K562 (cell line): ENCODE measurements at regions not wholly inside any gene's neighbourhood (a gene's known extent, or its start where the extent isn't known, plus 50 kb on each side); places are given as distances from the start of the nearest gene placed in this dataset.

Experiments
- ATAC-seq: fragments of 200-7000 bp; cut with Tn5 transposase; 3 replicates; pipeline ENCODE4 v1.9.1; 2020; ENCODE audit warnings: moderate library complexity
- BruUV-seq: library from RNA; stranded (reverse); fragments of 400-500 nt; replicated peaks from 2 replicates; lab custom pipeline; 2021; lab: Mats Ljungman, UMichigan
- CTCF ChIA-PET: fragments of 300-600 bp; formaldehyde crosslinking; extraction: SDS; loops from one replicate; lab custom pipeline; 2021; ENCODE audit warnings: low intra/inter-chr PET ratio; lab: Yijun Ruan, JAX
- POLR2A ChIA-PET: fragments of 300-600, 350-650 bp; sonication (Branson Sonifier 250); formaldehyde crosslinking; extraction: SDS; loops from one replicate; lab custom pipeline; 2021; ENCODE audit warnings: antibody characterized with exemption, inconsistent platforms; lab: Yijun Ruan, JAX
- DNase-seq, 4 experiments: peaks; one replicate each; pipeline versions ENCODE4 v3.0.0 to v3.0.0-alpha.2; 2011 to 2018; ENCODE audit warnings: low spot score in 3 of 4, mixed read lengths in 3 of 4; ENCODE audit errors: extremely low read depth in 1 of 4
- FAIRE-seq: peaks from 2 replicates; lab custom pipeline; 2011; peaks lifted over from hg19 to GRCh38; lab: Jason Lieb, UNC
- H2AFZ ChIP-seq: 2 replicates; pipeline ENCODE4 v1.6.0; 2011; ENCODE audit warnings: low read depth, low read length, control low read depth, inconsistent platforms
- H3K27ac ChIP-seq: fragments of 200-600 bp; 3 replicates; pipeline ENCODE4 v1.8.0; 2011; ENCODE audit warnings: low read depth, mild to moderate bottlenecking, control low read depth, inconsistent platforms, low read length, moderate library complexity, mixed read lengths; ENCODE audit errors: extremely low read depth
- H3K27me3 ChIP-seq, 2 experiments: fragments of 300-600 bp in 1 of 2; 2 replicates in 1 of 2; 3 replicates in 1 of 2; pipeline versions ENCODE4 v1.6.0 to v1.8.0; 2011; ENCODE audit warnings: inconsistent platforms in 2 of 2, low read length in 2 of 2, mild to moderate bottlenecking in 1 of 2, mixed read lengths in 1 of 2, moderate library complexity in 1 of 2; ENCODE audit not compliant: control insufficient read depth in 2 of 2, insufficient read depth in 2 of 2
- H3K36me3 ChIP-seq: fragments of 300-600 bp; 3 replicates; pipeline ENCODE4 v1.8.0; 2011; ENCODE audit warnings: mild to moderate bottlenecking, low read length, inconsistent platforms; ENCODE audit not compliant: control insufficient read depth, insufficient read depth
- H3K4me1 ChIP-seq, 2 experiments: fragments of 200-600 bp in 1 of 2; replicated peaks in 1 of 2; 2 replicates in 1 of 2; 3 replicates in 1 of 2; pipeline versions ENCODE4 v1.5.1 to v1.8.0; 2011; ENCODE audit warnings: inconsistent platforms in 2 of 2, low read length in 2 of 2, mild to moderate bottlenecking in 1 of 2, mixed read lengths in 1 of 2, moderate library complexity in 1 of 2; ENCODE audit not compliant: control insufficient read depth in 2 of 2, insufficient read depth in 2 of 2
- H3K4me2 ChIP-seq: 2 replicates; pipeline ENCODE4 v1.6.1; 2011; ENCODE audit warnings: low read length, control low read depth, inconsistent platforms, mixed read lengths; ENCODE audit not compliant: insufficient read depth
- H3K4me3 ChIP-seq: fragments of 200-600 bp; sonication (generic), shearing (Covaris generic); 2 replicates; pipeline ENCODE4 v1.5.1; 2016; ENCODE audit warnings: control low read depth, inconsistent platforms
- H3K79me2 ChIP-seq: fragments of 200-600 bp; 3 replicates; pipeline ENCODE4 v1.8.0; 2011; ENCODE audit warnings: low read length, inconsistent platforms; ENCODE audit not compliant: control insufficient read depth, insufficient read depth
- H3K9ac ChIP-seq, 2 experiments: 2 replicates each; pipeline versions ENCODE4 v1.6.0 to v1.6.1; 2011; ENCODE audit warnings: low read depth in 2 of 2, low read length in 2 of 2, control low read depth in 1 of 2, inconsistent platforms in 1 of 2, mild to moderate bottlenecking in 1 of 2, mixed read lengths in 1 of 2; ENCODE audit not compliant: insufficient read depth in 1 of 2
- H3K9me1 ChIP-seq: one replicate; pipeline ENCODE4 v1.6.0; 2011; ENCODE audit warnings: inconsistent platforms, mild to moderate bottlenecking, low read length, moderate library complexity; ENCODE audit not compliant: control insufficient read depth, insufficient read depth
- H3K9me3 ChIP-seq: replicated peaks from 2 replicates; pipeline ENCODE4 v1.5.1; 2011; ENCODE audit warnings: low read depth, low read length, inconsistent platforms; ENCODE audit not compliant: control insufficient read depth, insufficient read depth
- H4K20me1 ChIP-seq: replicated peaks from 2 replicates; pipeline ENCODE4 v1.6.1; 2011; ENCODE audit warnings: low read length, inconsistent platforms, mixed read lengths; ENCODE audit not compliant: control insufficient read depth, insufficient read depth
- CBX2 ChIP-seq: fragments of 200-600 bp; sonication (generic); IDR thresholded peaks from one replicate; pipeline ENCODE4 v1.6.1; 2012; ENCODE audit warnings: mild to moderate bottlenecking, low read length, inconsistent platforms; ENCODE audit not compliant: insufficient read depth, poor library complexity, severe bottlenecking
- COPS2 ChIP-seq: fragments of 450-650 bp; conservative IDR thresholded peaks from 2 replicates; pipeline ENCODE4 v1.6.1; 2016; ENCODE audit warnings: mild to moderate bottlenecking, moderate library complexity
- HDGF ChIP-seq: fragments of 450-650 bp; IDR thresholded peaks from 2 replicates; pipeline ENCODE4 v1.6.1; 2016
- JUNB ChIP-seq: fragments of 450-650 bp; formaldehyde crosslinking; conservative IDR thresholded peaks from 2 replicates; pipeline ENCODE4 v1.4.0; 2020; ENCODE audit warnings: mild to moderate bottlenecking
- LARP7 ChIP-seq: fragments of 450-650 bp; IDR thresholded peaks from 2 replicates; pipeline ENCODE4 v1.6.1; 2016
- MEF2A ChIP-seq: IDR thresholded peaks from 2 replicates; pipeline ENCODE4 v1.6.1; 2011; ENCODE audit warnings: low read depth, mild to moderate bottlenecking, low read length, moderate library complexity; ENCODE audit not compliant: control insufficient read depth
- MYC ChIP-seq, 2 experiments: fragments of 250-450 bp in 1 of 2; sonication (Bioruptor Pico) in 1 of 2; IDR thresholded peaks; 2 replicates each; pipeline versions ENCODE4 v1.5.1 to v1.6.1; 2012 to 2021; ENCODE audit warnings: low read depth in 2 of 2, borderline replicate concordance in 1 of 2, improper control_type of control experiment in 1 of 2, low read length in 1 of 2, mild to moderate bottlenecking in 1 of 2, moderate library complexity in 1 of 2
- NFATC3 ChIP-seq: fragments of 450-650 bp; IDR thresholded peaks from 2 replicates; pipeline ENCODE4 v1.6.1; 2017; ENCODE audit warnings: mild to moderate bottlenecking
- NFXL1 ChIP-seq: fragments of 450-650 bp; formaldehyde crosslinking; IDR thresholded peaks from 2 replicates; pipeline ENCODE4 v1.4.0; 2021; ENCODE audit warnings: mild to moderate bottlenecking
- RBM22 ChIP-seq: fragments of 200-400 bp; formaldehyde crosslinking; IDR thresholded peaks from 2 replicates; pipeline ENCODE4 v1.6.1; 2018; ENCODE audit warnings: low read length, low read depth; ENCODE audit not compliant: poor library complexity, severe bottlenecking
- YY1 ChIP-seq, 3 experiments: IDR thresholded peaks; 2 replicates each; pipeline ENCODE4 v1.6.1; 2011; ENCODE audit warnings: low read length in 2 of 3, mild to moderate bottlenecking in 2 of 3, moderate library complexity in 2 of 3, borderline replicate concordance in 1 of 3, control low read depth in 1 of 3, low read depth in 1 of 3; ENCODE audit not compliant: insufficient read depth in 3 of 3, insufficient replicate concordance in 2 of 3, control insufficient read depth in 1 of 3, insufficient read length in 1 of 3; ENCODE audit errors: extremely low read depth in 1 of 3
- ZFX ChIP-seq: sonication (generic); formaldehyde crosslinking; IDR thresholded peaks from 2 replicates; pipeline ENCODE4 v1.8.0; 2022; ENCODE audit warnings: mild to moderate bottlenecking, missing genetic modification reagents, moderate library complexity
- ZNF121 ChIP-seq: sonication (generic); formaldehyde crosslinking; conservative IDR thresholded peaks from 2 replicates; pipeline ENCODE4 v1.8.0; 2022; ENCODE audit warnings: missing genetic modification reagents
- ZNF76 ChIP-seq: fragments of 250-450 bp; sonication (Bioruptor Pico); IDR thresholded peaks from 2 replicates; pipeline ENCODE4 v1.4.0; 2020; ENCODE audit warnings: mild to moderate bottlenecking, moderate library complexity, borderline replicate concordance
- WGBS: fragments of 100-300 bp; shearing (Covaris generic); methylation state at CpG from one replicate; pipeline ENCODE4 v1.1.6; 2016; ENCODE audit warnings: low coverage, mixed read lengths; ENCODE audit not compliant: insufficient coverage; ENCODE audit errors: missing lambda C conversion rate; 5-methylcytosine and 5-hydroxymethylcytosine counted together
- in situ Hi-C: fragments of 300-500 bp; cut with MboI; formaldehyde crosslinking; loops from 4 replicates; pipeline ENCODE4 v1.15.0; 2018; ENCODE audit warnings: inconsistent platforms, mixed read lengths
- intact Hi-C: fragments of 100-400 bp; cut with micrococcal nuclease; formaldehyde crosslinking; loops from 2 replicates; pipeline ENCODE4 v1.14.2; 2022
- TF ChIP-seq, protein P1 (sequence below): sonication (generic); formaldehyde crosslinking; IDR thresholded peaks from 2 replicates; pipeline ENCODE4 v1.8.1; 2022; ENCODE audit warnings: missing genetic modification reagents

DNA sequence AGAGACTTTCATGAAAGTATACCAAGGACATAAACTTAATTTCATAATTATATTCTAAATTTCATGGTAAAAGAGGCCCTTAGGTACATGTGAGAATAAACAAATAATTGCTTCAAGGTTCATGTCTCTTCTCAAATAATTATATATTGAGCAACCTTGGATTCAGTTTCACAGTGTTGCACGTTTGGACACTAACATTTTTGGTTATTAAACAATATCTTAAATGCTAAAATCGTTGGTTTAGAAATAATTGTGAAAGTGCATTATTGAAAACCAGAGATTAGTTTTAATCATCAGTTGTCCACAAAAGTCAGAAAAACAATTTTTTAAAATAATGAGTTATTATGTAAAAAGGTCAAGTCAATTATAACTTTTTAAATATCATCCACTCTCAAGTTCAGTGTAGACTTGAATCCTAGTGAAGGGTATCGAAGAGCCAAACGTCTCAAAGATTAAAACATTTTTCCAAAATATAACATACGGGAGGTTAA is 227.1 kb upstream of the DEFB112 start:
- FAIRE-seq (no peak), DNase-seq (no peak), ATAC-seq (no peak)
- no peak overlapping the region for H3K4me3 ChIP-seq
- no peaks in the 10 kb centered on the region for H3K36me3 ChIP-seq
- no peak overlapping the region for H3K9ac ChIP-seq
- H4K20me1 ChIP-seq: no peaks in the 10 kb centered on the region
- no peak overlapping the region for H3K27ac ChIP-seq
- no peaks in the 10 kb centered on the region for H3K79me2 ChIP-seq
- H3K4me2 ChIP-seq: no peak overlapping the region
- no peaks in the 10 kb centered on the region for H3K9me1 ChIP-seq
- no peak overlapping the region for H2AFZ ChIP-seq
- intact Hi-C loops: no loop called here
- no peaks in the 10 kb centered on the region; the same call in none of the 2 replicates for H3K9me3 ChIP-seq
- ChIA-PET CTCF (no interaction called here), POLR2A (no interaction called here)
- BruUV-seq: no TSS peak
- no peaks in the 10 kb centered on the region for H3K27me3 ChIP-seq
- no peaks in the 10 kb centered on the region for H3K4me1 ChIP-seq
- in situ Hi-C loops: no loop called here
- 0% methylated on average over 5 of the region's 5 CpGs for WGBS
- TF ChIP-seq CBX2 (no peak), ZNF121 (CRISPR knock-in tag) (no peak), LARP7 (no peak), YY1 (IDR thresholded peaks at IDR 0.05; ENCODE audit: borderline replicate concordance in 1 of 3, control insufficient read depth in 1 of 3, extremely low read depth in 1 of 3, insufficient read depth in 3 of 3, insufficient read length in 1 of 3, insufficient replicate concordance in 2 of 3, low read depth in 1 of 3, low read length in 2 of 3) (no peak), MEF2A (no peak), NFATC3 (no peak), COPS2 (no peak), JUNB (CRISPR knock-in tag) (no peak), NFXL1 (CRISPR knock-in tag) (no peak), RBM22 (no peak), HDGF (no peak), MYC (IDR thresholded peaks at IDR 0.05; ENCODE audit: low read depth, low read length) (no peak), MYC (CRISPR knock-in tag; IDR thresholded peaks at IDR 0.05; ENCODE audit: borderline replicate concordance, low read depth) (no peak), ZFX (no peak), ZNF76 (CRISPR knock-in tag) (no peak)
- TF ChIP-seq, protein P1, sequence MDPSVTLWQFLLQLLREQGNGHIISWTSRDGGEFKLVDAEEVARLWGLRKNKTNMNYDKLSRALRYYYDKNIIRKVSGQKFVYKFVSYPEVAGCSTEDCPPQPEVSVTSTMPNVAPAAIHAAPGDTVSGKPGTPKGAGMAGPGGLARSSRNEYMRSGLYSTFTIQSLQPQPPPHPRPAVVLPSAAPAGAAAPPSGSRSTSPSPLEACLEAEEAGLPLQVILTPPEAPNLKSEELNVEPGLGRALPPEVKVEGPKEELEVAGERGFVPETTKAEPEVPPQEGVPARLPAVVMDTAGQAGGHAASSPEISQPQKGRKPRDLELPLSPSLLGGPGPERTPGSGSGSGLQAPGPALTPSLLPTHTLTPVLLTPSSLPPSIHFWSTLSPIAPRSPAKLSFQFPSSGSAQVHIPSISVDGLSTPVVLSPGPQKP (CRISPR knock-in tag): no peak
